ENCODE measurements at regions not wholly inside any gene's neighbourhood (a gene's known extent, or its start where the extent isn't known, plus 50 kb on each side); places are given as distances from the start of the nearest gene placed in this dataset.

GRCh38 chr13:90385781-90386489 is 961.6 kb upstream of the MIR17HG start:
- Histone ChIP-seq H3K9me3 (ENCODE audit: control insufficient read depth, insufficient read depth, low read length) (no peaks in the 10 kb centered on the region), H3K27ac (ENCODE audit: low read depth, low read length) (no peak overlapping the region), H3K27me3 (ENCODE audit: control insufficient read depth, insufficient read depth, low read length) (no peaks in the 10 kb centered on the region), H3K4me3 (ENCODE audit: low read depth, low read length) (no peak overlapping the region)
- POLR2A ChIA-PET: no interaction called here
- TF ChIP-seq, protein P1, sequence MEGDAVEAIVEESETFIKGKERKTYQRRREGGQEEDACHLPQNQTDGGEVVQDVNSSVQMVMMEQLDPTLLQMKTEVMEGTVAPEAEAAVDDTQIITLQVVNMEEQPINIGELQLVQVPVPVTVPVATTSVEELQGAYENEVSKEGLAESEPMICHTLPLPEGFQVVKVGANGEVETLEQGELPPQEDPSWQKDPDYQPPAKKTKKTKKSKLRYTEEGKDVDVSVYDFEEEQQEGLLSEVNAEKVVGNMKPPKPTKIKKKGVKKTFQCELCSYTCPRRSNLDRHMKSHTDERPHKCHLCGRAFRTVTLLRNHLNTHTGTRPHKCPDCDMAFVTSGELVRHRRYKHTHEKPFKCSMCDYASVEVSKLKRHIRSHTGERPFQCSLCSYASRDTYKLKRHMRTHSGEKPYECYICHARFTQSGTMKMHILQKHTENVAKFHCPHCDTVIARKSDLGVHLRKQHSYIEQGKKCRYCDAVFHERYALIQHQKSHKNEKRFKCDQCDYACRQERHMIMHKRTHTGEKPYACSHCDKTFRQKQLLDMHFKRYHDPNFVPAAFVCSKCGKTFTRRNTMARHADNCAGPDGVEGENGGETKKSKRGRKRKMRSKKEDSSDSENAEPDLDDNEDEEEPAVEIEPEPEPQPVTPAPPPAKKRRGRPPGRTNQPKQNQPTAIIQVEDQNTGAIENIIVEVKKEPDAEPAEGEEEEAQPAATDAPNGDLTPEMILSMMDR (IDR thresholded peaks at IDR 0.05; ENCODE audit: low read depth, low read length): no peak
- CTCF ChIA-PET: no interaction called here
- no peak for DNase-seq (ENCODE audit: low read depth, low spot score)

- no peak overlapping the region for H3K27ac ChIP-seq (ENCODE audit: low read depth, low read length)
- H3K27me3 ChIP-seq (ENCODE audit: control insufficient read depth, insufficient read depth, low read length): no peaks in the 10 kb centered on the region
- no peak for DNase-seq (ENCODE audit: low read depth, low spot score)
- POLR2A ChIA-PET: no interaction called here
- H3K9me3 ChIP-seq (ENCODE audit: control insufficient read depth, insufficient read depth, low read length): no peaks in the 10 kb centered on the region
- no peak overlapping the region for H3K4me3 ChIP-seq (ENCODE audit: low read depth, low read length)
- CTCF ChIA-PET: no interaction called here
- TF ChIP-seq, protein P1 (IDR thresholded peaks at IDR 0.05; ENCODE audit: low read depth, low read length): no peak
These were observed 958.5 kb upstream of the MIR17HG start for GRCh38 chr13:90388887-90389452.

GRCh38 chr13:90389537-90389936 is 958.0 kb upstream of the MIR17HG start:
- H3K4me3 ChIP-seq (ENCODE audit: low read depth, low read length): no peak overlapping the region
- ChIA-PET CTCF (no interaction called here), POLR2A (no interaction called here)
- no peak overlapping the region for H3K27ac ChIP-seq (ENCODE audit: low read depth, low read length)
- no peaks in the 10 kb centered on the region for H3K9me3 ChIP-seq (ENCODE audit: control insufficient read depth, insufficient read depth, low read length)
- H3K27me3 ChIP-seq (ENCODE audit: control insufficient read depth, insufficient read depth, low read length): no peaks in the 10 kb centered on the region
- TF ChIP-seq, protein P1 (IDR thresholded peaks at IDR 0.05; ENCODE audit: low read depth, low read length): no peak
- DNase-seq (ENCODE audit: low read depth, low spot score): no peak

DNA sequence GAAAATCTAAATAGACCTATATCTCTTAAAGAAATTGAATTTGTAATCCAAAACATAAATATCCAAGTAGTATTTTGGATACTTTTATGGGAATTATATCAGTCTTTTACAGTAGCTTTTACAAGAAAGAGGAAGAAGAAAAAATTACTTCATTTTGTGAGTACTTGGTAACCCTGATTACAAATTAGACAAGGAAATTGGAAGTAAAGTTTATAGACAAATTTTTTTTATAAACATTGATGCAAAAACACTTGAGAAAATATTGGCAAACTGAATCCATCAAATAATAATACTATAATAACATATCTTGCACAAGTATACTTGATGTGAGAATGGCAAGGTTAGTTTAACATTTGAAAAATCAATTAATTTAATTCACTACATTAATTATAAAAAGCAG is 954.1 kb upstream of the MIR17HG start:
- ChIA-PET POLR2A (no interaction called here), CTCF (no interaction called here)
- Histone ChIP-seq H3K9me3 (ENCODE audit: control insufficient read depth, insufficient read depth, low read length) (no peaks in the 10 kb centered on the region), H3K4me3 (ENCODE audit: low read depth, low read length) (no peak overlapping the region), H3K27me3 (ENCODE audit: control insufficient read depth, insufficient read depth, low read length) (no peaks in the 10 kb centered on the region), H3K27ac (ENCODE audit: low read depth, low read length) (no peak overlapping the region)
- TF ChIP-seq, protein P1 (IDR thresholded peaks at IDR 0.05; ENCODE audit: low read depth, low read length): no peak
- no peak for DNase-seq (ENCODE audit: low read depth, low spot score)

DNA sequence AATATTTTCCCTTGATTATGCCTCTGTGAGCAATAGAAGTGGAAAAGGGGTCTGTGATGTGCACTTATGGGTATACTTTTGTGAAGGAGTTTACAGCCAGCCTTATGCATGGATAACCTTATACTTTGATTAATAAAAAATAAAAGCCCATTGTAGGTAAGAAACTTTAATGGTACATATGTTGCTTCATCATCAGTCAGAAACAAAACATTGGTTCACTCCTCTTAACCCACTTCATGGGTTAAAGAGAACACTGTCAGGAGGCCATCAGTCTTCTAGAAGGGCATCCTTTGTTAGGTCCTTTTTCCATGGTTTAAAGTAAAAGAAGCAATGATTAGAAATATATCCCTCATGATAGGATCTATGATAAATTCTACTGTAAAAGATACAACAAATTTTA is 952.1 kb upstream of the MIR17HG start:
- DNase-seq (ENCODE audit: low read depth, low spot score): no peak
- TF ChIP-seq, protein P1 (IDR thresholded peaks at IDR 0.05; ENCODE audit: low read depth, low read length): no peak
- no peak overlapping the region for H3K4me3 ChIP-seq (ENCODE audit: low read depth, low read length)
- CTCF ChIA-PET: interaction anchor here (1.6 kb wide), 1 partner anchor 35 kb away, joined by 4 read pairs; no protein-coding TSS in a partner anchor
- H3K27me3 ChIP-seq (ENCODE audit: control insufficient read depth, insufficient read depth, low read length): no peaks in the 10 kb centered on the region
- no peaks in the 10 kb centered on the region for H3K9me3 ChIP-seq (ENCODE audit: control insufficient read depth, insufficient read depth, low read length)
- H3K27ac ChIP-seq (ENCODE audit: low read depth, low read length): no peak overlapping the region
- POLR2A ChIA-PET: no interaction called here

All from AG04450 (cell line).